GM11168 (cell line): ENCODE measurements at regions not wholly inside any gene's neighbourhood (a gene's known extent, or its start where the extent isn't known, plus 50 kb on each side); places are given as distances from the start of the nearest gene placed in this dataset.
"Not testable (repeated sequence)": the region's sequence is repeated elsewhere in the genome, so short reads cannot be mapped to it uniquely, and the experiment has no call there.

Experiments
- in situ Hi-C: fragments of 300-500 bp; cut with MboI; formaldehyde crosslinking; loops from one replicate; pipeline ENCODE4 v1.12.0; 2022; ENCODE audit warnings: low sequenced_read_pairs; ENCODE audit not compliant: unreplicated experiment

DNA sequence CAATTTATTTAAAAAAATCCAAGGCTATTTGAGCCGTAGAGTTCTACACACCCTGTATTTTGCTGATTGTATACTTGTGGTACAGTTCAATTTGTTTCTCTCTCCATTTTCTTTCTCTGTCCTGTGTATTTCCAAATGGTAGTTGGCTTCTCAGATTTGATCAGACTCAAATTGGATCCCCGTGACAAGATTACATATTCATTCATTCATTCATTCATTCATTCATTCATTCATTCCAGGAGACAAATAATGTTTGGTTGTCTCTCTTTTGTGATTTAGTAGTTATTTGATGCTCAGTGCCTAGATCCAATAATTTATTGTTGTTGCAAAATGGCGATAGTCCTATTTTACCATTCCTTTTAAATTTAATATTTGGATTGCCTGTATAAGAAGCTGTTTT lies 292.8 kb upstream of the RIOK2 start:
- in situ Hi-C loops: no loop called here

GRCh38 chr5:97476852-97477534 lies 293.9 kb upstream of the RIOK2 start:
- in situ Hi-C loops: no loop called here

DNA sequence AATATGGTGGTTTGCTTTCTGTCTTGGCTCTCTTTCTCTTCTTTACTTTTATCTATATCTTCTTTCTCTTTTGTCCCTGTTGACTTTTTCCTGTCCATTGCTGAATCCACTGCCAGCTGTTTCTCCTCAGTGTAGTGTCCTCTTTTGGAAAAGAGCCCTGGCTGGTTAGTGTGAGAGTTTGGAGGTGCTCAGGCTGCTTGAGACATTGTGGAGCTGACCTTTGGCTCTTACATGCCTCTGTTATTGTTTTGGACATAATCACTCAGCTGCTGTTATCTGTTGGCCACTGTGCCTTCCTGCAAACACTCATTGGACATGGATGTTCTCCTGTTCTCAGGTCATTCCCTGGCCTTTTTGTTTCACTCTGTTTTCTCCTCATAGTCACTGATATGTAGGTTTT lies 295.4 kb upstream of the RIOK2 start:
- in situ Hi-C loops: no loop called here

DNA sequence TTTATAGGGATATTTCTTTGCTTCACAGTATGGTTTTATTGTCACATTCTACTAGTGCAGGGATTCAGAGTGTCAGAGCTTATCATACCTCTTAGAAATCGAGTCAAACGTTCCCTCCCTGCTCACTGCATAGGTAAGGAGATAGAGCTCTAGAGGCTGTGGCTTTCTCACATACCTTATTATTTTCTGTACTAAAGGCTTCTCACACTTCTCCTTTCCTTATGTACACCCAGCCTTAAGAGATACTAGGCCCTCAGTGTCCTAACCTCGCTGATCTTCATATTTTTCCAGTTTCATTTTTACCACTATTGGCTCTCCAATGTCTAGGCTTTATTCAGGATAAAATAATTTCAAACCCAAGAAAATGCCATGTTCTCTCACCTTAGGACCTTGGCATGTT lies 297.3 kb upstream of the RIOK2 start:
- in situ Hi-C loops: no loop called here

GRCh38 chr5:97488126-97488668 lies 305.1 kb upstream of the RIOK2 start:
- in situ Hi-C loops: no loop called here

- in situ Hi-C loops: no loop called here
These were observed 306.2 kb upstream of the RIOK2 start for GRCh38 chr5:97489010-97489840.

- in situ Hi-C loops: no loop called here
These were observed 311.4 kb upstream of the RIOK2 start for GRCh38 chr5:97494465-97494864.

GRCh38 chr5:97495301-97495700 lies 312.3 kb upstream of the RIOK2 start:
- in situ Hi-C loops: no loop called here

DNA sequence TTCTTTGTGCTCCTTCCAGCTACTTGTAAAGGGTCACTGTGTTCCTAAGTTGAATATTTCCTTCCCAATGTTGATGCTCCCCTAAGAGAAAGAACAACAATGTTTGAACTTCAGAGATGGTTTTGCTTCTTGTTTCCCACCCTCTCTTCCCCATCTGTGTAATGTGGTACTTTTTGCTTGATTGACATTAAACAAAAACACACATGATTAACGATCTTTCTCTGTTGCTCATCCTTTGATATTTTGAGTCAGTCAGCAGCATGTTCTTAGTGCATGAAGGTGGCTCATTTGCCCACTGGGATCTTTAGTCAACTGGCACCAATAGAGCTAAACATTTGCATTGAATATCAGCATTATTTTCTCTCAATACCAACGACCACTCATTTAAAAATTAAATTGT lies 313.0 kb upstream of the RIOK2 start:
- in situ Hi-C loops: no loop called here

DNA sequence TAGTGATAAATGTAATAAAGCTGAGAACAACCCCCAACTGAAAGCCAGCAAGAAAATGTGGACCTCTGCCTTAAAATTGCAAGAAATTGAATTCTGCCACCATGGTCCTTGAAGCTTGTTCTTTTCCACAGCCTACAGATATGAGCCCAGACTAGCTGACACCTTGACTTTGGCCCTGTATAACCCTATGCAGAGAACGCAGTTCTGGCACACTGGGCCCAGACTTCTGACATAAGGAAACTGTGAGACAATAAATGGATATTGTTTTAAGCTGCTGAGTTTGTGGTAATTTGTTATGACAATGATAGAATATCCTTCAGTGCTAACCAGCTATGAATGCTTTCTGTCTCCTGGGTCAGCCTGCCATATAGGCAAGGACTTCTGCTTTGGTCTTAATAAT lies 315.6 kb upstream of the RIOK2 start:
- in situ Hi-C loops: no loop called here

DNA sequence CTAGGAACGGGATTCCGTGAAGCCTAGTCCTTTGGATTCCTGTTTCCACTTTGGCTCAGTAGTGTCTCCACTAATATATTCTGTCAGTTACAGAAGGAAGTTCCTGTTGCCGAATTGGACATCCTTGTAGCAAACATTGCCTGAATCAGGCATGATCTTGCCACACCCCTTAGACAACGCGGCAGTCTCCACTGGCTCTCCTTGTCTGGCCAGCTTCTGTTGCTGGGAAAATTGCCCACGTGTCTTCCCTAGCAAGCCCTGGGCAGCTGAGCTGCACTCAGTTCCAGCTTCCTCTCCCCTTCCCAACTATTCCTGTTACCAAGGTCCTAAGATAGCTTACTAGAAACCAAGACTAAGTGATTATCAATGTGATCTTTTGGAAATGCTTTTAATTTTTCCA lies 316.6 kb upstream of the RIOK2 start:
- in situ Hi-C loops: no loop called here

GRCh38 chr5:97501286-97501964 lies 318.4 kb upstream of the RIOK2 start:
- in situ Hi-C loops: no loop called here

DNA sequence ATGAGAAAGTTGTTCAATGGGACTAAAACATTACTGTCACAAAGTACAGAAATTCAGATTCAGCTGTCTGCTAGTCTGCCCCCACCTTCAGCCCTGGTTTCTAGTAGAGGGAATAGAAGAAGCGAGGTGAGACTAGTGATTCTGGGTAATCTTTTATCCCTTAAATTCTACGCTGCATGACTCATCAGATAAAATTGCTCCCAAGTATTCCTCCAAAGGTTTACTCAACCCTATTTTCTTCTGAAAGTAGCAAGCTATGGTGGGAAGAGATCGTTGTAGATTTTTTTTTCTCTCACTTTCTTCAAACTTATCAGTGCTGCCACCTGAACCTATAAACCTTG lies 318.9 kb upstream of the RIOK2 start:
- in situ Hi-C loops: no loop called here

DNA sequence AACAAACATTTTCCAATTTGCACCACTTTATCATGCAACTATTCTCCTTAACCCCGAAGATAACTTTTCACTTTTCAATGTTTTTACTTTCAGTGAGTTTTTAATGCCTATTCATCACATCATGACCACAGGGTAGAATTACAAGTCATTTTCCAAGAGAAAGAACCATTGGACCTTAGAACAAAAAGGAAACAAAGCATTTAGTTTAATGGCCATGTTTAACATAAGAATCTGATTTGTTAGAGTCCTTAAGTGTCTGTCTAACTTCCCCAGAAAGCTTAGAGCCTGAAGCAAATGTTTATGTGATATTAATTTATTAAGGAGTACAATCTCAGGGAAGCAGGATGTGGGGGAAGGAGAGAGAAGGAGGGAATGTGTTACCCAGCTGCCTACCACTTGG lies 325.8 kb upstream of the RIOK2 start:
- in situ Hi-C loops: no loop called here

DNA sequence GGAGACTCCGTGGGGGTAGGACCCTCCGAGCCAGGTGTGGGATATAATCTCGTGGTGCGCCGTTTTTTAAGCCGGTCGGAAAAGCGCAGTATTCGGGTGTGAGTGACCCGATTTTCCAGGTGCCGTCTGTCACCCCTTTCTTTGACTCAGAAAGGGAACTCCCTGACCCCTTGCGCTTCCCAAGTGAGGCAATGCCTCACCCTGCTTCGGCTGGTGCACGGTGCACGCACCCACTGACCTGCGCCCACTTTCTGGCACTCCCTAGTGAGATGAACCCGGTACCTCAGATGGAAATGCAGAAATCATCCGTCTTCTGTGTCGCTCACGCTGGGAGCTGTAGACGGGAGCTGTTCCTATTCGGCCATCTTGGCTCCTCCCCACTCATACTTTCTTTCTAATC lies 336.5 kb upstream of the RIOK2 start:
- in situ Hi-C loops: not testable (repeated sequence)

GRCh38 chr5:97523336-97523735 lies 340.3 kb upstream of the RIOK2 start:
- in situ Hi-C loops: not testable (repeated sequence)

GRCh38 chr5:97525780-97526179 lies 342.7 kb upstream of the RIOK2 start:
- in situ Hi-C loops: loop anchor here (25.0 kb wide), 1 partner anchor 288 kb away; no protein-coding TSS in a partner anchor

GRCh38 chr5:97528941-97529340 lies 345.9 kb upstream of the RIOK2 start:
- in situ Hi-C loops: loop anchor here (25.0 kb wide), 1 partner anchor 292 kb away; no protein-coding TSS in a partner anchor

DNA sequence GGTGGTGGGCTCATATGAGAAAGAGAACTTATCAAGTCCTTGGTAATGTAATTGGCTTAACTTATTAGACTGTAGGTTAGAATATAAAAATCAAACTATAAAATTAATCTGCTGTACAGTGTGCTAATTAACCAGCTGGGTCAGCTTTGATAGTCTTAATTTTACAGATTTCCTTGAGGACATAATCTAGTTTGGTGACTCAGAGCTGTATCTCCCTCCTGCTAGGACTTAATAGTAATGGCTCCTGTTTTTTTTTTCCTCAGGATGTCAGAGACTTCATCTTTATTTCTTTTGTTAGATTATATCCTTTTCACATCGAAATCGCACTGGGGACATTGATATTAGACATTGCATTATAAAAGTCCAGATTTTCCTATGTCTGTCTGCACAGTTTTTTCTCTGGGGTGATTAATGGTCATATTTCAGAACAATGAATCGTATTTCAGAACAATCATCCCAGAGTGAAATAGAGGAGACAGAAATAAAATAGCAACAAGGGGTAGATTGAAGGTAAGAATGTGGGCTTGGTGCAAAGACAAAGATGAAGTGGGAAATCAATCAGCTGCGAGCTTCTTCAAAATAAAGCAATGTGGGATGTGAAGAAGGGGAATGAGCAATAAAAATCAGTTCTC lies 346.4 kb upstream of the RIOK2 start:
- in situ Hi-C loops: loop anchor here (25.0 kb wide), 1 partner anchor 292 kb away; no protein-coding TSS in a partner anchor

DNA sequence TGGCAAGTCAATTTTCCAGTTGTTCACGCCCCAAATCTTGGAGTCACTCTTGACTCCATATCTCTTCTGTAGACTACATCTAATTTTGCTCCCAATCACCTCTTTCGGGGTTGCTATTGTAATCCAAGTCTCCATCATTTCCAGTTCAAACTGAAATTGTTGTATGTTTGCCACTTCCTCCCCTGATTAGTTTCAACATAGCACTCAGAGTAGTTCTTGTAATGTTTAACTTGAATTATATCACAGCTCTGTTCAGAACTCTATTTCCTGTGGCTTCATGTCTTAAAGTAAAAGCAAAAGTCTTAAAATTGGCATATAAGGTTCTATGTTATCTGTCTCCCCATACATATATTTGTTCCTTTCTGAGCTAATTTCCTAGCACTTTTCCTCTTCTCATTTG lies 348.5 kb upstream of the RIOK2 start:
- in situ Hi-C loops: loop anchor here (25.0 kb wide), 1 partner anchor 294 kb away; no protein-coding TSS in a partner anchor
